ENCODE measurements at regions not wholly inside any gene's neighbourhood (a gene's known extent, or its start where the extent isn't known, plus 50 kb on each side); places are given as distances from the start of the nearest gene placed in this dataset.

DNA sequence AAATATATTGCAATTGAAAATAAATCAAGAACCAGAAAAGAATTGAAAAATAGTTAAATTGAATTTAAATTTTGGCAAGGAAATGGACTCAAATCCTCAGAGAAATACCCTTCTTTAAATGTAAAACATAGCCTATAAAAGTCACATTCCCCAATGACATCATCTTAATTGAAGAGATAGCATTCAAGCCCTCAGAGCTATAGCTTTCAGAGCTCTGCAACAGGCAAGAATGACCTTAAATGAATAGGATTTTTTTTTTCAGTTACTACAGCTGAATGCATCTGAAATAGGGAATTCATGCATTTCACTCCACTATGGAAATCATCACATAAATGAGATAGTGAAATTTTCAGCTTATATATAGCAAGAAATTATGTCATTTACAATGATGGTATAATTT lies 1049.0 kb downstream of the OLFM4 start:
- TF ChIP-seq, protein P1, sequence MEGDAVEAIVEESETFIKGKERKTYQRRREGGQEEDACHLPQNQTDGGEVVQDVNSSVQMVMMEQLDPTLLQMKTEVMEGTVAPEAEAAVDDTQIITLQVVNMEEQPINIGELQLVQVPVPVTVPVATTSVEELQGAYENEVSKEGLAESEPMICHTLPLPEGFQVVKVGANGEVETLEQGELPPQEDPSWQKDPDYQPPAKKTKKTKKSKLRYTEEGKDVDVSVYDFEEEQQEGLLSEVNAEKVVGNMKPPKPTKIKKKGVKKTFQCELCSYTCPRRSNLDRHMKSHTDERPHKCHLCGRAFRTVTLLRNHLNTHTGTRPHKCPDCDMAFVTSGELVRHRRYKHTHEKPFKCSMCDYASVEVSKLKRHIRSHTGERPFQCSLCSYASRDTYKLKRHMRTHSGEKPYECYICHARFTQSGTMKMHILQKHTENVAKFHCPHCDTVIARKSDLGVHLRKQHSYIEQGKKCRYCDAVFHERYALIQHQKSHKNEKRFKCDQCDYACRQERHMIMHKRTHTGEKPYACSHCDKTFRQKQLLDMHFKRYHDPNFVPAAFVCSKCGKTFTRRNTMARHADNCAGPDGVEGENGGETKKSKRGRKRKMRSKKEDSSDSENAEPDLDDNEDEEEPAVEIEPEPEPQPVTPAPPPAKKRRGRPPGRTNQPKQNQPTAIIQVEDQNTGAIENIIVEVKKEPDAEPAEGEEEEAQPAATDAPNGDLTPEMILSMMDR (IDR thresholded peaks at IDR 0.05): no peak
- TF ChIP-seq EZH2 (IDR thresholded peaks at IDR 0.05; ENCODE audit: borderline replicate concordance, insufficient read depth, low read depth, low read length, poor library complexity, severe bottlenecking): no peak

Measured in B cell (primary cell).